ENCODE measurements at regions not wholly inside any gene's neighbourhood (a gene's known extent, or its start where the extent isn't known, plus 50 kb on each side); places are given as distances from the start of the nearest gene placed in this dataset.

DNA sequence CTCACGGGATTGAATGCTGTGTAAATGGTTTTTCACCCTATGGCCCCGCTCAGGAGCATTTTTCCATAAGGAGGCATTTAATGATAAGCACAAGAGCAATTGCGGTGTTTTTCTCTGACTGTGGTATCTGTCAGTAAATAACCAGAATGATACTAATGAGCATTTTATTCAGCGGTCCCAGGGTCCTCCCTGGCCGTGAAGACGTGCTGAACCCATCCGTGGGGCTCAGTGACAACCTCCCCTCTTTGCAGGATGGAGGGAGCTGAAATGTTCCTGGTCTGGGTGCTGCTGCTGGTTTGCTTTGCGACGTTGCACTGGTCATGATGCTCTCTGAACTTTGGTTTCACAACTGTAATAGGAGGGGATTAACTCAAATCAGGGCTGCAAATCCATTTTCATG lies 625.6 kb downstream of the AACS start:
- Histone ChIP-seq H3K27me3 (ENCODE audit: control insufficient read depth, insufficient read depth, low read length) (no peaks in the 10 kb centered on the region), H3K4me3 (ENCODE audit: low read depth, low read length) (no peak overlapping the region), H3K36me3 (ENCODE audit: control insufficient read depth, insufficient read depth, low read length) (no peaks in the 10 kb centered on the region)
- DNase-seq (ENCODE audit: low read depth): no peak
- no peak for TF ChIP-seq CTCF (IDR thresholded peaks at IDR 0.05; ENCODE audit: insufficient read depth, low read length, poor library complexity, severe bottlenecking)

GRCh38 chr12:125696054-125696453 lies 630.8 kb downstream of the AACS start:
- no peaks in the 10 kb centered on the region for H3K27me3 ChIP-seq (ENCODE audit: control insufficient read depth, insufficient read depth, low read length)
- no peak overlapping the region for H3K4me3 ChIP-seq (ENCODE audit: low read depth, low read length)
- H3K36me3 ChIP-seq (ENCODE audit: control insufficient read depth, insufficient read depth, low read length): no peaks in the 10 kb centered on the region
- TF ChIP-seq CTCF (IDR thresholded peaks at IDR 0.05; ENCODE audit: insufficient read depth, low read length, poor library complexity, severe bottlenecking): no peak
- no peak for DNase-seq (ENCODE audit: low read depth)

GRCh38 chr12:125704803-125705202 lies 639.6 kb downstream of the AACS start:
- no peak for DNase-seq (ENCODE audit: low read depth)
- no peak overlapping the region for H3K4me3 ChIP-seq (ENCODE audit: low read depth, low read length)
- no peak for TF ChIP-seq CTCF (IDR thresholded peaks at IDR 0.05; ENCODE audit: insufficient read depth, low read length, poor library complexity, severe bottlenecking)
- no peaks in the 10 kb centered on the region for H3K27me3 ChIP-seq (ENCODE audit: control insufficient read depth, insufficient read depth, low read length)
- no peaks in the 10 kb centered on the region for H3K36me3 ChIP-seq (ENCODE audit: control insufficient read depth, insufficient read depth, low read length)

- no peak for DNase-seq (ENCODE audit: low read depth)
- H3K27me3 ChIP-seq (ENCODE audit: control insufficient read depth, insufficient read depth, low read length): no peaks in the 10 kb centered on the region
- H3K4me3 ChIP-seq (ENCODE audit: low read depth, low read length): no peak overlapping the region
- H3K36me3 ChIP-seq (ENCODE audit: control insufficient read depth, insufficient read depth, low read length): no peaks in the 10 kb centered on the region
- TF ChIP-seq CTCF (IDR thresholded peaks at IDR 0.05; ENCODE audit: insufficient read depth, low read length, poor library complexity, severe bottlenecking): no peak
These were observed 655.7 kb downstream of the AACS start for GRCh38 chr12:125720961-125721360.

- DNase-seq (ENCODE audit: low read depth): no peak
- no peak for TF ChIP-seq CTCF (IDR thresholded peaks at IDR 0.05; ENCODE audit: insufficient read depth, low read length, poor library complexity, severe bottlenecking)
- no peaks in the 10 kb centered on the region for H3K27me3 ChIP-seq (ENCODE audit: control insufficient read depth, insufficient read depth, low read length)
- no peaks in the 10 kb centered on the region for H3K36me3 ChIP-seq (ENCODE audit: control insufficient read depth, insufficient read depth, low read length)
- no peak overlapping the region for H3K4me3 ChIP-seq (ENCODE audit: low read depth, low read length)
These were observed 668.9 kb downstream of the AACS start for GRCh38 chr12:125734137-125734536.

GRCh38 chr12:125738211-125738610 lies 673.0 kb downstream of the AACS start:
- H3K36me3 ChIP-seq (ENCODE audit: control insufficient read depth, insufficient read depth, low read length): no peaks in the 10 kb centered on the region
- no peak for DNase-seq (ENCODE audit: low read depth)
- no peaks in the 10 kb centered on the region for H3K27me3 ChIP-seq (ENCODE audit: control insufficient read depth, insufficient read depth, low read length)
- H3K4me3 ChIP-seq (ENCODE audit: low read depth, low read length): no peak overlapping the region
- TF ChIP-seq CTCF (IDR thresholded peaks at IDR 0.05; ENCODE audit: insufficient read depth, low read length, poor library complexity, severe bottlenecking): no peak
